Loucy (cell line): ENCODE measurements at regions not wholly inside any gene's neighbourhood (a gene's known extent, or its start where the extent isn't known, plus 50 kb on each side); places are given as distances from the start of the nearest gene placed in this dataset.

Experiments
- EZH2phosphoT487 ChIP-seq: fragments of 200-600 bp; IDR thresholded peaks from 2 replicates; pipeline ENCODE4 v1.6.1; 2018; ENCODE audit warnings: antibody characterized with exemption, mild to moderate bottlenecking, moderate library complexity, borderline replicate concordance
- TF ChIP-seq, protein P1 (sequence below): fragments of 200-600 bp; sonication (generic); conservative IDR thresholded peaks from 2 replicates; pipeline ENCODE4 v1.5.1; 2014; ENCODE audit warnings: mild to moderate bottlenecking, antibody characterized with exemption, low read length

DNA sequence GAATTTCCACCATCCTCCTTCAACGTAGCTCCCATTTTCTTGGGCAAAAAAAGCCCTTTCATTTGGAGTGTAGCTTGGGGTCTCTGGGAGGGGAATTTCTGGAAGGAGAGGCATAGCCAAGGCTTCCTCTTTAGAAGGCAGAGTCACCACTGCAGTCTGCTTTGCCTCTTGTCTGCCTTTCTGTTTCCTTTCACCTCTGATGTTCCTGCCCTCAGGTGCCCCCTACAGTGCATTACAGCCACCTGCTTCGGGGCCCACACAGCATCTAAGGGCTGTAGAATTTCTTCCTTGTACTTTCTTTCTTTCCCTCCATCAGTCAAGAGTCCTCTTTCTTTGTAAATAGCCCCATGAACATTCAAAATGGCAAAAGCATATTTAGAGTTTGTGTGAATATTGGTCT lies 1313.9 kb downstream of the TMEM121 start:
- TF ChIP-seq, protein P1, sequence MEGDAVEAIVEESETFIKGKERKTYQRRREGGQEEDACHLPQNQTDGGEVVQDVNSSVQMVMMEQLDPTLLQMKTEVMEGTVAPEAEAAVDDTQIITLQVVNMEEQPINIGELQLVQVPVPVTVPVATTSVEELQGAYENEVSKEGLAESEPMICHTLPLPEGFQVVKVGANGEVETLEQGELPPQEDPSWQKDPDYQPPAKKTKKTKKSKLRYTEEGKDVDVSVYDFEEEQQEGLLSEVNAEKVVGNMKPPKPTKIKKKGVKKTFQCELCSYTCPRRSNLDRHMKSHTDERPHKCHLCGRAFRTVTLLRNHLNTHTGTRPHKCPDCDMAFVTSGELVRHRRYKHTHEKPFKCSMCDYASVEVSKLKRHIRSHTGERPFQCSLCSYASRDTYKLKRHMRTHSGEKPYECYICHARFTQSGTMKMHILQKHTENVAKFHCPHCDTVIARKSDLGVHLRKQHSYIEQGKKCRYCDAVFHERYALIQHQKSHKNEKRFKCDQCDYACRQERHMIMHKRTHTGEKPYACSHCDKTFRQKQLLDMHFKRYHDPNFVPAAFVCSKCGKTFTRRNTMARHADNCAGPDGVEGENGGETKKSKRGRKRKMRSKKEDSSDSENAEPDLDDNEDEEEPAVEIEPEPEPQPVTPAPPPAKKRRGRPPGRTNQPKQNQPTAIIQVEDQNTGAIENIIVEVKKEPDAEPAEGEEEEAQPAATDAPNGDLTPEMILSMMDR: peak; percentile 65
- no peak for TF ChIP-seq EZH2phosphoT487
